GM23338 (cell line): ENCODE measurements at regions not wholly inside any gene's neighbourhood (a gene's known extent, or its start where the extent isn't known, plus 50 kb on each side); places are given as distances from the start of the nearest gene placed in this dataset.
A peak's percentile ranks its signal among the peaks of the same experiment; 100 is the strongest.

ENCODE experiments used
- ATAC-seq: fragments of 200-7000 bp; cut with Tn5 transposase; 3 replicates; pipeline ENCODE4 v1.9.1; 2020
- DNase-seq: peaks from one replicate; pipeline ENCODE4 v3.0.0-alpha.2; 2015; ENCODE audit warnings: low spot score
- H2AFZ ChIP-seq: fragments of 200-600 bp; sonication (generic); 2 replicates; pipeline ENCODE4 v1.8.0; 2016; ENCODE audit warnings: antibody characterized with exemption, mild to moderate bottlenecking, moderate library complexity
- H3F3A ChIP-seq: fragments of 200-600 bp; sonication (generic); replicated peaks from 2 replicates; pipeline ENCODE4 v1.8.0; 2017; ENCODE audit warnings: antibody characterized with exemption, mixed run types, low read depth
- H3K27ac ChIP-seq: fragments of 200-600 bp; sonication (generic); 2 replicates; pipeline ENCODE4 v1.6.1; 2016; ENCODE audit warnings: low read depth
- H3K27me3 ChIP-seq: fragments of 200-600 bp; sonication (generic); 2 replicates; pipeline ENCODE4 v1.8.0; 2016; ENCODE audit warnings: mild to moderate bottlenecking, mixed run types, moderate library complexity; ENCODE audit not compliant: insufficient read depth
- H3K36me3 ChIP-seq: fragments of 200-600 bp; sonication (generic); 2 replicates; pipeline ENCODE4 v1.8.0; 2016; ENCODE audit warnings: mild to moderate bottlenecking; ENCODE audit not compliant: insufficient read depth
- H3K4me1 ChIP-seq: fragments of 200-600 bp; sonication (generic); 2 replicates; pipeline ENCODE4 v1.8.0; 2016; ENCODE audit warnings: mild to moderate bottlenecking, moderate library complexity; ENCODE audit not compliant: insufficient read depth
- H3K4me2 ChIP-seq: fragments of 200-600 bp; sonication (generic); 2 replicates; pipeline ENCODE4 v1.7.1; 2017; ENCODE audit warnings: mixed run types
- H3K4me3 ChIP-seq: fragments of 200-600 bp; sonication (generic); 2 replicates; pipeline ENCODE4 v1.6.1; 2016; ENCODE audit warnings: mixed run types
- H3K79me2 ChIP-seq: fragments of 200-600 bp; sonication (generic); replicated peaks from 2 replicates; pipeline ENCODE4 v1.8.0; 2017; ENCODE audit warnings: mild to moderate bottlenecking; ENCODE audit not compliant: insufficient read depth
- H3K9me2 ChIP-seq: fragments of 200-600 bp; sonication (generic); 2 replicates; pipeline ENCODE4 v1.8.0; 2017; ENCODE audit not compliant: insufficient read depth
- H4K20me1 ChIP-seq: fragments of 200-600 bp; sonication (generic); replicated peaks from 2 replicates; pipeline ENCODE4 v1.8.0; 2017; ENCODE audit warnings: mild to moderate bottlenecking; ENCODE audit not compliant: insufficient read depth
- H3K27ac Mint-ChIP-seq: 2 replicates; pipeline ENCODE4 v1.8.0; 2020; ENCODE audit warnings: inconsistent platforms, mild to moderate bottlenecking, moderate library complexity, mixed read lengths
- H3K27me3 Mint-ChIP-seq: 3 replicates; pipeline ENCODE4 v1.8.0; 2022; ENCODE audit warnings: low read depth, mild to moderate bottlenecking, moderate library complexity, mixed read lengths, inconsistent platforms; ENCODE audit not compliant: insufficient read depth, poor library complexity
- H3K36me3 Mint-ChIP-seq: 3 replicates; pipeline ENCODE4 v1.8.0; 2021; ENCODE audit warnings: low read depth, mild to moderate bottlenecking, inconsistent platforms, moderate library complexity, mixed read lengths
- H3K4me1 Mint-ChIP-seq: 3 replicates; pipeline ENCODE4 v1.8.0; 2020; ENCODE audit warnings: mild to moderate bottlenecking, inconsistent platforms, mixed read lengths
- H3K4me3 Mint-ChIP-seq: 3 replicates; pipeline ENCODE4 v1.8.0; 2021; ENCODE audit warnings: moderate library complexity, mild to moderate bottlenecking, inconsistent platforms, mixed read lengths
- H3K9me3 Mint-ChIP-seq: 3 replicates; pipeline ENCODE4 v1.8.0; 2020; ENCODE audit warnings: moderate library complexity, mild to moderate bottlenecking, inconsistent platforms, mixed read lengths
- EZH2 ChIP-seq: fragments of 200-600 bp; sonication (generic); IDR thresholded peaks from one replicate; pipeline ENCODE4 v1.8.0; 2017; ENCODE audit warnings: antibody characterized with exemption, mild to moderate bottlenecking, low read depth; ENCODE audit not compliant: unreplicated experiment
- NANOG ChIP-seq: IDR thresholded peaks from 2 replicates; pipeline ENCODE4 v1.6.1; 2016; ENCODE audit warnings: antibody characterized with exemption, borderline replicate concordance
- REST ChIP-seq: IDR thresholded peaks from one replicate; pipeline ENCODE4 v1.6.1; 2018; ENCODE audit warnings: antibody characterized with exemption; ENCODE audit not compliant: unreplicated experiment
- ZNF114 ChIP-seq: fragments of 250-450 bp; sonication (Bioruptor Pico); IDR thresholded peaks from 2 replicates; pipeline ENCODE4 v1.5.0; 2020; ENCODE audit warnings: mild to moderate bottlenecking, moderate library complexity
- ZNF331 ChIP-seq: fragments of 250-450 bp; sonication (Bioruptor Pico); IDR thresholded peaks from 2 replicates; pipeline ENCODE4 v1.5.0; 2020; ENCODE audit warnings: low read depth, mild to moderate bottlenecking, moderate library complexity
- TF ChIP-seq, protein P1 (sequence below): fragments of 250-450 bp; sonication (Bioruptor Pico); IDR thresholded peaks from 2 replicates; pipeline ENCODE4 v1.5.0; 2020; ENCODE audit warnings: mild to moderate bottlenecking, moderate library complexity
- TF ChIP-seq, protein P2 (sequence below): IDR thresholded peaks from 2 replicates; pipeline ENCODE4 v1.6.1; 2016; ENCODE audit warnings: antibody characterized with exemption

DNA sequence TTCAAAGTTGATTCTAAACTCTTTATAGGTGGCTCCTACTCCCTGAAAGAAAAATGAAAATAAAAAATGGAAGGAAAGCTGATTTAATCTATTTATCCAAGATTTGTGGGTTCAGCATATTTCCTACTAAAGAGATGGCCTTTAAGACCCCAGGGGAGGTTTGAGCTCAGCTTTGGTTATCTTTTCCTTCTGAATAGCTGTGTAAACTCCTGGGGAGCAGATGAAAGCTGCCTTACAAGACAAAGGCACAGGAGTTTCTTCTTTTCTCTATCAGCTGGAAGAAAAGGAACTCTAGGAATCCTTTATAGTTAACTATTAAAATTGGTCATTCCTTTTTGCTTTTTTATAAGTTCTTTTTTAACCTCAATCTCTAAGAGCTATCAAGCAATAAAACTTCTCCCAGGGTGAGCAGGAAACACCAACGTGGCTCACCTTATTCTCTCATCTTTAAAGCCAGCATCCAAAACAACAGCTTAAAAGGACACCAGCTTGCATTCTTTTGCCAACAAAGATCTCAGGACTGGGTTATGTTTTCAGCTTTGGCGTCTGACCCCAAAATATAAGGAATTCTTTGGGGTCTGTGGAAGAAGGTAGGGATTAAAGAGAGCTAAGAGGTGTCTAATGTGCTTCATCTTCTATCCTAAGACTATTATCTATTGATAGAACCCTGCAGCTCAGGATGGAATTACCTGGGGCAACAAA is 371.7 kb upstream of the KITLG start:
- Histone ChIP-seq H3K4me1 (peaks cover 44% of the 10 kb centered on the region), H4K20me1 (no peaks in the 10 kb centered on the region), H2AFZ (no peak overlapping the region), H3K27me3 (peaks cover 55% of the 10 kb centered on the region), H3K4me2 (peak overlapping the region; percentile 29), H3F3A (no peaks in the 10 kb centered on the region), H3K79me2 (no peaks in the 10 kb centered on the region), H3K27ac (no peak overlapping the region), H3K9me2 (no peaks in the 10 kb centered on the region), H3K4me3 (no peak overlapping the region), H3K36me3 (no peaks in the 10 kb centered on the region)
- peaks cover 42% of the 10 kb centered on the region for H3K4me1 Mint-ChIP-seq
- H3K27ac Mint-ChIP-seq = no peak overlapping the region
- H3K36me3 Mint-ChIP-seq = peaks cover 5% of the 10 kb centered on the region; the same call in 1 of the 3 replicates
- peaks cover 63% of the 10 kb centered on the region for H3K27me3 Mint-ChIP-seq
- no peak overlapping the region for H3K4me3 Mint-ChIP-seq
- peak; percentile 70; the same call in 1 of the 2 replicates for TF ChIP-seq NANOG
- TF ChIP-seq ZNF331 (CRISPR knock-in tag) = no peak
- TF ChIP-seq EZH2 = no peak
- TF ChIP-seq REST = no peak
- TF ChIP-seq, protein P1, sequence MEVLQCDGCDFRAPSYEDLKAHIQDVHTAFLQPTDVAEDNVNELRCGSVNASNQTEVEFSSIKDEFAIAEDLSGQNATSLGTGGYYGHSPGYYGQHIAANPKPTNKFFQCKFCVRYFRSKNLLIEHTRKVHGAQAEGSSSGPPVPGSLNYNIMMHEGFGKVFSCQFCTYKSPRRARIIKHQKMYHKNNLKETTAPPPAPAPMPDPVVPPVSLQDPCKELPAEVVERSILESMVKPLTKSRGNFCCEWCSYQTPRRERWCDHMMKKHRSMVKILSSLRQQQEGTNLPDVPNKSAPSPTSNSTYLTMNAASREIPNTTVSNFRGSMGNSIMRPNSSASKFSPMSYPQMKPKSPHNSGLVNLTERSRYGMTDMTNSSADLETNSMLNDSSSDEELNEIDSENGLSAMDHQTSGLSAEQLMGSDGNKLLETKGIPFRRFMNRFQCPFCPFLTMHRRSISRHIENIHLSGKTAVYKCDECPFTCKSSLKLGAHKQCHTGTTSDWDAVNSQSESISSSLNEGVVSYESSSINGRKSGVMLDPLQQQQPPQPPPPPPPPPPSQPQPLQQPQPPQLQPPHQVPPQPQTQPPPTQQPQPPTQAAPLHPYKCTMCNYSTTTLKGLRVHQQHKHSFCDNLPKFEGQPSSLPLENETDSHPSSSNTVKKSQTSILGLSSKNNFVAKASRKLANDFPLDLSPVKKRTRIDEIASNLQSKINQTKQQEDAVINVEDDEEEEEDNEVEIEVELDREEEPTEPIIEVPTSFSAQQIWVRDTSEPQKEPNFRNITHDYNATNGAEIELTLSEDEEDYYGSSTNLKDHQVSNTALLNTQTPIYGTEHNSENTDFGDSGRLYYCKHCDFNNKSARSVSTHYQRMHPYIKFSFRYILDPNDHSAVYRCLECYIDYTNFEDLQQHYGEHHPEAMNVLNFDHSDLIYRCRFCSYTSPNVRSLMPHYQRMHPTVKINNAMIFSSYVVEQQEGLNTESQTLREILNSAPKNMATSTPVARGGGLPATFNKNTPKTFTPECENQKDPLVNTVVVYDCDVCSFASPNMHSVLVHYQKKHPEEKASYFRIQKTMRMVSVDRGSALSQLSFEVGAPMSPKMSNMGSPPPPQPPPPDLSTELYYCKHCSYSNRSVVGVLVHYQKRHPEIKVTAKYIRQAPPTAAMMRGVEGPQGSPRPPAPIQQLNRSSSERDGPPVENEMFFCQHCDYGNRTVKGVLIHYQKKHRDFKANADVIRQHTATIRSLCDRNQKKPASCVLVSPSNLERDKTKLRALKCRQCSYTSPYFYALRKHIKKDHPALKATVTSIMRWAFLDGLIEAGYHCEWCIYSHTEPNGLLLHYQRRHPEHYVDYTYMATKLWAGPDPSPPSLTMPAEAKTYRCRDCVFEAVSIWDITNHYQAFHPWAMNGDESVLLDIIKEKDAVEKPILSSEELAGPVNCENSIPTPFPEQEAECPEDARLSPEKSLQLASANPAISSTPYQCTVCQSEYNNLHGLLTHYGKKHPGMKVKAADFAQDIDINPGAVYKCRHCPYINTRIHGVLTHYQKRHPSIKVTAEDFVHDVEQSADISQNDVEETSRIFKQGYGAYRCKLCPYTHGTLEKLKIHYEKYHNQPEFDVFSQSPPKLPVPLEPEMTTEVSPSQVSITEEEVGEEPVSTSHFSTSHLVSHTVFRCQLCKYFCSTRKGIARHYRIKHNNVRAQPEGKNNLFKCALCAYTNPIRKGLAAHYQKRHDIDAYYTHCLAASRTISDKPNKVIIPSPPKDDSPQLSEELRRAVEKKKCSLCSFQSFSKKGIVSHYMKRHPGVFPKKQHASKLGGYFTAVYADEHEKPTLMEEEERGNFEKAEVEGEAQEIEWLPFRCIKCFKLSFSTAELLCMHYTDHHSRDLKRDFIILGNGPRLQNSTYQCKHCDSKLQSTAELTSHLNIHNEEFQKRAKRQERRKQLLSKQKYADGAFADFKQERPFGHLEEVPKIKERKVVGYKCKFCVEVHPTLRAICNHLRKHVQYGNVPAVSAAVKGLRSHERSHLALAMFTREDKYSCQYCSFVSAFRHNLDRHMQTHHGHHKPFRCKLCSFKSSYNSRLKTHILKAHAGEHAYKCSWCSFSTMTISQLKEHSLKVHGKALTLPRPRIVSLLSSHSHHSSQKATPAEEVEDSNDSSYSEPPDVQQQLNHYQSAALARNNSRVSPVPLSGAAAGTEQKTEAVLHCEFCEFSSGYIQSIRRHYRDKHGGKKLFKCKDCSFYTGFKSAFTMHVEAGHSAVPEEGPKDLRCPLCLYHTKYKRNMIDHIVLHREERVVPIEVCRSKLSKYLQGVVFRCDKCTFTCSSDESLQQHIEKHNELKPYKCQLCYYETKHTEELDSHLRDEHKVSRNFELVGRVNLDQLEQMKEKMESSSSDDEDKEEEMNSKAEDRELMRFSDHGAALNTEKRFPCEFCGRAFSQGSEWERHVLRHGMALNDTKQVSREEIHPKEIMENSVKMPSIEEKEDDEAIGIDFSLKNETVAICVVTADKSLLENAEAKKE (CRISPR knock-in tag) = 0 out of 2 replicates have a peak, but pooled peaks have one; percentile 7
- TF ChIP-seq, protein P2, sequence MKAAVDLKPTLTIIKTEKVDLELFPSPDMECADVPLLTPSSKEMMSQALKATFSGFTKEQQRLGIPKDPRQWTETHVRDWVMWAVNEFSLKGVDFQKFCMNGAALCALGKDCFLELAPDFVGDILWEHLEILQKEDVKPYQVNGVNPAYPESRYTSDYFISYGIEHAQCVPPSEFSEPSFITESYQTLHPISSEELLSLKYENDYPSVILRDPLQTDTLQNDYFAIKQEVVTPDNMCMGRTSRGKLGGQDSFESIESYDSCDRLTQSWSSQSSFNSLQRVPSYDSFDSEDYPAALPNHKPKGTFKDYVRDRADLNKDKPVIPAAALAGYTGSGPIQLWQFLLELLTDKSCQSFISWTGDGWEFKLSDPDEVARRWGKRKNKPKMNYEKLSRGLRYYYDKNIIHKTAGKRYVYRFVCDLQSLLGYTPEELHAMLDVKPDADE = no peak
- TF ChIP-seq ZNF114 = no peak
- H3K9me3 Mint-ChIP-seq = peaks cover 13% of the 10 kb centered on the region; the same call in 2 of the 3 replicates
- DNase-seq = peak; percentile 70
- ATAC-seq = peak; percentile 92
